Breast epithelium (tissue), 4 donors: ENCODE measurements at regions not wholly inside any gene's neighbourhood (a gene's known extent, or its start where the extent isn't known, plus 50 kb on each side); places are given as distances from the start of the nearest gene placed in this dataset.

Experiments used
- DNase-seq, 2 donors: peaks; one replicate each; pipeline ENCODE4 v3.0.0-alpha.2; 2019; ENCODE audit warnings: low spot score in 2 of 2
- H3K27ac ChIP-seq, 2 donors: fragments of 200-600 bp; sonication (generic) in 1 of 2; one replicate each; pipeline ENCODE4 v1.5.1; 2016 to 2019; ENCODE audit warnings: mild to moderate bottlenecking in 1 of 2
- H3K27me3 ChIP-seq, 2 donors: fragments of 200-600 bp; sonication (generic) in 1 of 2; one replicate each; pipeline versions ENCODE4 v1.5.1 to v1.6.0; 2017 to 2019; ENCODE audit warnings: control low read depth in 1 of 2, mild to moderate bottlenecking in 1 of 2
- H3K36me3 ChIP-seq: fragments of 200-600 bp; one replicate; pipeline ENCODE4 v1.5.1; 2019
- H3K4me1 ChIP-seq, 2 donors: fragments of 200-600 bp; sonication (generic); one replicate each; pipeline ENCODE4 v1.5.1; 2016 to 2019; ENCODE audit warnings: control low read depth in 1 of 2
- H3K4me3 ChIP-seq, 3 donors: fragments of 200-600 bp; sonication (generic); 1 replicate in 2 of 3; 2 replicates in 1 of 3; pipeline ENCODE4 v1.5.1; 2016 to 2019; ENCODE audit warnings: mild to moderate bottlenecking in 3 of 3, moderate library complexity in 2 of 3
- H3K9me3 ChIP-seq, 2 donors: fragments of 200-600 bp; sonication (generic) in 1 of 2; one replicate each; pipeline ENCODE4 v1.5.1; 2016 to 2019; ENCODE audit warnings: control low read depth in 1 of 2
- CTCF ChIP-seq, 3 donors: fragments of 450-650 bp; IDR thresholded peaks; one replicate each; pipeline ENCODE4 v1.5.1; 2016 to 2017; ENCODE audit warnings: antibody characterized with exemption in 3 of 3, mild to moderate bottlenecking in 3 of 3, moderate library complexity in 3 of 3
- POLR2A ChIP-seq: fragments of 450-650 bp; IDR thresholded peaks from one replicate; pipeline ENCODE4 v1.6.1; 2016; ENCODE audit warnings: antibody characterized with exemption, mild to moderate bottlenecking, moderate library complexity
- POLR2AphosphoS5 ChIP-seq, 3 donors: sonication (generic); formaldehyde crosslinking; IDR thresholded peaks; one replicate each; pipeline ENCODE4 v1.6.1; 2017; ENCODE audit warnings: antibody characterized with exemption in 3 of 3
- intact Hi-C: fragments of 100-400 bp; cut with DNase I; formaldehyde crosslinking; loops from one replicate; pipeline ENCODE4 v1.15.1; 2023; ENCODE audit warnings: low total_unique reads

GRCh38 chr2:7896940-7897487 lies 784.8 kb upstream of the ID2 start:
- intact Hi-C loops, result no loop called here
- no peak for DNase-seq
- Histone ChIP-seq H3K9me3 (no peaks in the 10 kb centered on the region), H3K4me3 (no peak overlapping the region), H3K4me1 (no peaks in the 10 kb centered on the region), H3K27me3 (no peaks in the 10 kb centered on the region), H3K27ac (no peak overlapping the region), H3K36me3 (no peaks in the 10 kb centered on the region)
- TF ChIP-seq POLR2AphosphoS5 (IDR thresholded peaks at IDR 0.05) (no peak), POLR2A (no peak), CTCF (IDR thresholded peaks at IDR 0.05) (no peak)

GRCh38 chr2:7899241-7899640 lies 782.6 kb upstream of the ID2 start:
- no peaks in the 10 kb centered on the region for H3K4me1 ChIP-seq
- H3K27me3 ChIP-seq, result no peaks in the 10 kb centered on the region
- no peak overlapping the region for H3K27ac ChIP-seq
- no peak overlapping the region for H3K4me3 ChIP-seq
- DNase-seq, result no peak
- H3K36me3 ChIP-seq, result no peaks in the 10 kb centered on the region
- intact Hi-C loops, result no loop called here
- no peaks in the 10 kb centered on the region for H3K9me3 ChIP-seq
- TF ChIP-seq CTCF (IDR thresholded peaks at IDR 0.05), result no peak
- no peak for TF ChIP-seq POLR2A
- no peak for TF ChIP-seq POLR2AphosphoS5 (IDR thresholded peaks at IDR 0.05)

- no peak for DNase-seq
- intact Hi-C loops, result no loop called here
- H3K27me3 ChIP-seq, result no peaks in the 10 kb centered on the region
- no peaks in the 10 kb centered on the region for H3K9me3 ChIP-seq
- H3K36me3 ChIP-seq, result no peaks in the 10 kb centered on the region
- no peak for TF ChIP-seq POLR2AphosphoS5 (IDR thresholded peaks at IDR 0.05)
- no peak for TF ChIP-seq CTCF (IDR thresholded peaks at IDR 0.05)
- TF ChIP-seq POLR2A, result no peak
- H3K4me1 ChIP-seq, result no peaks in the 10 kb centered on the region
- no peak overlapping the region for H3K27ac ChIP-seq
- no peak overlapping the region for H3K4me3 ChIP-seq
Measured at GRCh38 chr2:7899923-7900322, 781.9 kb upstream of the ID2 start.

- DNase-seq, result no peak
- TF ChIP-seq POLR2AphosphoS5 (IDR thresholded peaks at IDR 0.05) (no peak), POLR2A (no peak)
Measured at GRCh38 chr2:7900593-7900992, 781.3 kb upstream of the ID2 start.

GRCh38 chr2:7902251-7902765 lies 779.5 kb upstream of the ID2 start:
- intact Hi-C loops, result no loop called here
- no peak for DNase-seq
- Histone ChIP-seq H3K27me3 (no peaks in the 10 kb centered on the region), H3K4me3 (no peak overlapping the region), H3K4me1 (no peaks in the 10 kb centered on the region), H3K27ac (no peak overlapping the region), H3K36me3 (no peaks in the 10 kb centered on the region), H3K9me3 (no peaks in the 10 kb centered on the region)
- no peak for TF ChIP-seq POLR2AphosphoS5 (IDR thresholded peaks at IDR 0.05)
- TF ChIP-seq POLR2A, result no peak
- no peak for TF ChIP-seq CTCF (IDR thresholded peaks at IDR 0.05)

More at GRCh38 chr2:7900593-7900992, 781.3 kb upstream of the ID2 start:
- H3K27ac ChIP-seq, result no peak overlapping the region
- no peaks in the 10 kb centered on the region for H3K36me3 ChIP-seq
- H3K4me1 ChIP-seq, result no peaks in the 10 kb centered on the region
- intact Hi-C loops, result no loop called here
- H3K4me3 ChIP-seq, result no peak overlapping the region
- no peaks in the 10 kb centered on the region for H3K9me3 ChIP-seq
- no peaks in the 10 kb centered on the region for H3K27me3 ChIP-seq
